IMR-90 (cell line): ENCODE measurements at regions not wholly inside any gene's neighbourhood (a gene's known extent, or its start where the extent isn't known, plus 50 kb on each side); places are given as distances from the start of the nearest gene placed in this dataset.

Experiments used
- ATAC-seq: fragments of 200-7000 bp; cut with Tn5 transposase; 2 replicates; pipeline ENCODE4 v1.9.1; 2020; ENCODE audit warnings: low read depth, mild to moderate bottlenecking, moderate library complexity
- BruUV-seq: library from RNA; stranded (reverse); fragments of 400-500 nt; replicated peaks from 2 replicates; lab custom pipeline; 2021; lab: Mats Ljungman, UMichigan
- CTCF ChIA-PET: fragments of 300-600 bp; formaldehyde crosslinking; extraction: SDS; loops from one replicate; lab custom pipeline; 2021; ENCODE audit warnings: antibody characterized with exemption; lab: Yijun Ruan, JAX
- POLR2A ChIA-PET: fragments of 300-600 bp; sonication (Branson Sonifier 250); formaldehyde crosslinking; loops from one replicate; lab custom pipeline; 2022; ENCODE audit warnings: antibody characterized with exemption; ENCODE audit not compliant: unreplicated experiment; lab: Charles Lee
- DNase-seq: peaks from one replicate; pipeline ENCODE4 v3.0.0; 2013
- H2AFZ ChIP-seq: replicated peaks from 2 replicates; pipeline ENCODE3; 2013; ENCODE audit warnings: low read length, mild to moderate bottlenecking; ENCODE audit not compliant: poor library complexity
- H2AK5ac ChIP-seq: 2 replicates; pipeline ENCODE4 v1.6.1; 2013; ENCODE audit warnings: low read depth, low read length, inconsistent platforms
- H2AK9ac ChIP-seq: replicated peaks from 2 replicates; pipeline ENCODE3; 2013; ENCODE audit warnings: mild to moderate bottlenecking, low read depth, low read length, moderate library complexity; ENCODE audit not compliant: poor library complexity
- H2BK120ac ChIP-seq: 2 replicates; pipeline ENCODE4 v1.6.1; 2013; ENCODE audit warnings: low read depth, low read length, inconsistent platforms
- H2BK15ac ChIP-seq: 3 replicates; pipeline ENCODE4 v1.6.1; 2013; ENCODE audit warnings: low read depth, low read length, inconsistent platforms
- H2BK20ac ChIP-seq: 2 replicates; pipeline ENCODE4 v1.6.1; 2013; ENCODE audit warnings: low read depth, mild to moderate bottlenecking, inconsistent platforms, low read length, moderate library complexity
- H2BK5ac ChIP-seq: 2 replicates; pipeline ENCODE4 v1.6.1; 2013; ENCODE audit warnings: mild to moderate bottlenecking, low read depth, low read length, inconsistent platforms; ENCODE audit not compliant: poor library complexity, severe bottlenecking
- H3K14ac ChIP-seq: replicated peaks from 2 replicates; pipeline ENCODE4 v1.6.1; 2013; ENCODE audit warnings: low read depth, low read length, inconsistent platforms
- H3K18ac ChIP-seq: 2 replicates; pipeline ENCODE4 v1.6.1; 2013; ENCODE audit warnings: low read depth, low read length, control low read depth
- H3K23ac ChIP-seq: 2 replicates; pipeline ENCODE4 v1.6.1; 2013; ENCODE audit warnings: low read depth, low read length, inconsistent platforms
- H3K27ac ChIP-seq: 2 replicates; pipeline ENCODE4 v1.5.1; 2013; ENCODE audit warnings: mild to moderate bottlenecking, control low read depth, low read length; ENCODE audit not compliant: insufficient read depth
- H3K27me3 ChIP-seq: 2 replicates; pipeline ENCODE4 v1.6.1; 2013; ENCODE audit warnings: low read length; ENCODE audit not compliant: control insufficient read depth, insufficient read depth
- H3K36me3 ChIP-seq: 2 replicates; pipeline ENCODE4 v1.6.1; 2013; ENCODE audit warnings: low read length, mixed read lengths; ENCODE audit not compliant: control insufficient read depth, insufficient read depth
- H3K4ac ChIP-seq: 2 replicates; pipeline ENCODE4 v1.6.1; 2013; ENCODE audit warnings: low read depth, low read length, inconsistent platforms
- H3K4me1 ChIP-seq: 2 replicates; pipeline ENCODE4 v1.6.1; 2013; ENCODE audit warnings: low read length, mixed read lengths; ENCODE audit not compliant: control insufficient read depth, insufficient read depth
- H3K4me2 ChIP-seq: 2 replicates; pipeline ENCODE4 v1.6.1; 2013; ENCODE audit warnings: low read depth, mild to moderate bottlenecking, control low read depth, low read length, moderate library complexity
- H3K4me3 ChIP-seq: 2 replicates; pipeline ENCODE4 v1.5.1; 2013; ENCODE audit warnings: low read depth, mild to moderate bottlenecking, control low read depth, low read length, moderate library complexity; ENCODE audit not compliant: insufficient read depth
- H3K56ac ChIP-seq: 2 replicates; pipeline ENCODE4 v1.6.1; 2013; ENCODE audit warnings: low read length, inconsistent platforms; ENCODE audit not compliant: insufficient read depth; ENCODE audit errors: extremely low read depth
- H3K79me1 ChIP-seq, 2 experiments: 2 replicates each; pipeline ENCODE4 v1.6.1; 2013; ENCODE audit warnings: low read length in 2 of 2, inconsistent platforms in 1 of 2, low read depth in 1 of 2
- H3K9ac ChIP-seq: 2 replicates; pipeline ENCODE4 v1.6.1; 2013; ENCODE audit warnings: low read depth, low read length, control low read depth
- H3K9me1 ChIP-seq: 2 replicates; pipeline ENCODE4 v1.6.1; 2013; ENCODE audit warnings: low read length, inconsistent platforms; ENCODE audit not compliant: insufficient read depth
- H3K9me3 ChIP-seq: 2 replicates; pipeline ENCODE4 v1.6.1; 2013; ENCODE audit warnings: low read length; ENCODE audit not compliant: control insufficient read depth, insufficient read depth
- H4K20me1 ChIP-seq: 2 replicates; pipeline ENCODE4 v1.6.1; 2013; ENCODE audit warnings: low read length, inconsistent platforms; ENCODE audit not compliant: insufficient read depth
- H4K5ac ChIP-seq: 2 replicates; pipeline ENCODE4 v1.6.1; 2013; ENCODE audit warnings: mild to moderate bottlenecking, low read depth, low read length, control low read depth
- H4K8ac ChIP-seq, 2 experiments: 2 replicates each; pipeline ENCODE4 v1.6.1; 2013; ENCODE audit warnings: low read depth in 2 of 2, low read length in 2 of 2, control low read depth in 1 of 2, inconsistent platforms in 1 of 2
- H4K91ac ChIP-seq: 2 replicates; pipeline ENCODE4 v1.6.1; 2013; ENCODE audit warnings: low read depth, low read length, inconsistent platforms; ENCODE audit not compliant: insufficient read depth
- BHLHE40 ChIP-seq: fragments of 150-350 bp; IDR thresholded peaks from 2 replicates; pipeline ENCODE4 v1.6.1; 2016; ENCODE audit warnings: mild to moderate bottlenecking, low read depth, low read length
- POLR2A ChIP-seq: IDR thresholded peaks from 2 replicates; pipeline ENCODE4 v1.6.1; 2012; ENCODE audit warnings: mild to moderate bottlenecking, low read depth, low read length
- RAD21 ChIP-seq: IDR thresholded peaks from 2 replicates; pipeline ENCODE4 v1.6.1; 2012; ENCODE audit warnings: low read length, improper control_type of control experiment
- WGBS, 2 experiments: methylation state at CpG; one replicate each; pipeline versions ENCODE4 v1.1.5 to v1.1.7; 2013; ENCODE audit warnings: missing lambda C conversion rate in 2 of 2; ENCODE audit not compliant: insufficient read length in 1 of 2; ENCODE audit errors: extremely low coverage in 2 of 2; 5-methylcytosine and 5-hydroxymethylcytosine counted together
- dilution Hi-C: fragments of 300-500 bp; cut with HindIII; formaldehyde crosslinking; loops from one replicate; pipeline ENCODE4 v1.14.3; 2018; ENCODE audit warnings: low sequenced_read_pairs; ENCODE audit not compliant: unreplicated experiment
- in situ Hi-C: fragments of 300-500 bp; cut with MboI; formaldehyde crosslinking; loops from 3 replicates; pipeline ENCODE4 v1.14.3; 2019; ENCODE audit warnings: low sequenced_read_pairs, inconsistent platforms, mixed read lengths
- intact Hi-C: fragments of 100-400 bp; cut with micrococcal nuclease; formaldehyde crosslinking; loops from 2 replicates; pipeline ENCODE4 v1.10.0; 2022
- TF ChIP-seq, protein P1 (sequence below): conservative IDR thresholded peaks from 2 replicates; pipeline ENCODE4 v1.5.1; 2012; ENCODE audit warnings: mild to moderate bottlenecking, low read depth, low read length, improper control_type of control experiment

- CTCF ChIA-PET: interaction anchor here (0.8 to 1.1 kb wide), 2 partner anchors 12 to 13 kb away, joined by 3 to 4 read pairs; no protein-coding TSS in a partner anchor
Measured at GRCh38 chr18:73124175-73124574, 256.4 kb upstream of the NETO1 start.

More at GRCh38 chr18:73124175-73124574, 256.4 kb upstream of the NETO1 start:
- DNase-seq (peak; percentile 1), ATAC-seq (peak; percentile 65)
- Histone ChIP-seq H4K20me1 (no peaks in the 10 kb centered on the region), H2BK5ac (no peak overlapping the region), H3K9ac (no peak overlapping the region), H3K23ac (no peak overlapping the region), H3K9me1 (no peaks in the 10 kb centered on the region), H2AK9ac (no peak overlapping the region), H2BK15ac (no peak overlapping the region), H2BK120ac (no peak overlapping the region), H3K4me3 (no peak overlapping the region), H3K79me1 (no peaks in the 10 kb centered on the region), H3K36me3 (no peaks in the 10 kb centered on the region), H3K9me3 (no peaks in the 10 kb centered on the region), H3K14ac (no peak overlapping the region), H3K18ac (no peak overlapping the region), H2AK5ac (no peak overlapping the region), H3K56ac (no peak overlapping the region), H4K91ac (no peak overlapping the region), H3K4me2 (0 out of 2 replicates have a peak overlapping the region, but pooled peaks have one; percentile 62), H4K5ac (no peak overlapping the region), H3K27me3 (no peaks in the 10 kb centered on the region), H4K8ac (no peak overlapping the region), H3K4ac (no peak overlapping the region), H3K4me1 (no peaks in the 10 kb centered on the region; the same call in 1 of the 2 replicates), H3K27ac (no peak overlapping the region), H2BK20ac (no peak overlapping the region), H2AFZ (no peak overlapping the region)
- WGBS, 2 experiments: no CpG with 5 or more reads among the region's 2 CpGs
- in situ Hi-C loops: no loop called here
- dilution Hi-C loops: no loop called here
- no TSS peak for BruUV-seq
- TF ChIP-seq RAD21 (no peak), POLR2A (no peak), BHLHE40 (no peak)
- TF ChIP-seq, protein P1, sequence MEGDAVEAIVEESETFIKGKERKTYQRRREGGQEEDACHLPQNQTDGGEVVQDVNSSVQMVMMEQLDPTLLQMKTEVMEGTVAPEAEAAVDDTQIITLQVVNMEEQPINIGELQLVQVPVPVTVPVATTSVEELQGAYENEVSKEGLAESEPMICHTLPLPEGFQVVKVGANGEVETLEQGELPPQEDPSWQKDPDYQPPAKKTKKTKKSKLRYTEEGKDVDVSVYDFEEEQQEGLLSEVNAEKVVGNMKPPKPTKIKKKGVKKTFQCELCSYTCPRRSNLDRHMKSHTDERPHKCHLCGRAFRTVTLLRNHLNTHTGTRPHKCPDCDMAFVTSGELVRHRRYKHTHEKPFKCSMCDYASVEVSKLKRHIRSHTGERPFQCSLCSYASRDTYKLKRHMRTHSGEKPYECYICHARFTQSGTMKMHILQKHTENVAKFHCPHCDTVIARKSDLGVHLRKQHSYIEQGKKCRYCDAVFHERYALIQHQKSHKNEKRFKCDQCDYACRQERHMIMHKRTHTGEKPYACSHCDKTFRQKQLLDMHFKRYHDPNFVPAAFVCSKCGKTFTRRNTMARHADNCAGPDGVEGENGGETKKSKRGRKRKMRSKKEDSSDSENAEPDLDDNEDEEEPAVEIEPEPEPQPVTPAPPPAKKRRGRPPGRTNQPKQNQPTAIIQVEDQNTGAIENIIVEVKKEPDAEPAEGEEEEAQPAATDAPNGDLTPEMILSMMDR: no peak
- intact Hi-C loops: no loop called here
- POLR2A ChIA-PET: no interaction called here
